HT-29 (cell line): ENCODE measurements at regions not wholly inside any gene's neighbourhood (a gene's known extent, or its start where the extent isn't known, plus 50 kb on each side); places are given as distances from the start of the nearest gene placed in this dataset.

Experiments used
- DNase-seq: peaks from one replicate; pipeline ENCODE4 v3.0.0-alpha.2; 2015; ENCODE audit warnings: low spot score

DNA sequence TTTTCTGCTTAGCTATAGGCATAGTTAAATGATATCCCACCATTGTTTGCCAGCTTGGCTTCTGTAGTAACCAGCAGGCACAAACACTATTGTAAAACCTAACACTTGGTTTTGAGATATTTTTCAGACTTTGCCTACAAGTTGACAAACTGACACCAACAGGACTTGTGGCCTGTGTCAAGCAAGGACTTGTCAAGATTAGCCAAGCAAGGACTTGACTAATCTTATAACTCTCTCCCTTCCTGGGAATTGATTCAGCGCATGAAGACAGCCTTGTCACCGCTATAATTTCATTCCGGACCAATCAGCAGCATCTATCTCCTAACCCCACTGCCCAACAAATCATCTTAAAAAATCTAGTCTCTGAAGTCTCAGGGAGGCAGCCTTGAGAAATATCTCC lies 72.7 kb upstream of the SLITRK1 start:
- DNase-seq, result no peak

- no peak for DNase-seq
Observed at GRCh38 chr13:83953916-83954315, 71.6 kb upstream of the SLITRK1 start.

DNA sequence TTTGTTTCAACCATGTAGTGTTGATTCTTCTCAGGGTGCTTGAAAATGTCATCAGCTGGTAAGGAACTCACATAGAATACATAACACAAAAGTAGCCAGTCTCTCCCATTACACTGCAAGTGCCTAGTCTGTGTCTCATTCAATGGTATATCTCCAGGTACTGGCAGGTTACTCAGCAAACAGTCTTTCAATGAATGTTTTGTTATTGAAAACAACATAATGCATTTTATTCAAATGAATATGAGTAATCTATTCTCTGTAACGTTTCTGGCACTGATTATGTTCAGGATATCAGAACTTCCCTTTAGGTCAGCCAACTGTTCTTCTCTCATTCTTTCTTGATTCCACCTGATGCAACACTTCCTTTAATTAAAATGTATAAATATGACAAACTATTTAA lies 68.0 kb upstream of the SLITRK1 start:
- DNase-seq, result no peak

GRCh38 chr13:83943530-83944279 lies 61.4 kb upstream of the SLITRK1 start:
- DNase-seq, result peak; percentile 26

DNA sequence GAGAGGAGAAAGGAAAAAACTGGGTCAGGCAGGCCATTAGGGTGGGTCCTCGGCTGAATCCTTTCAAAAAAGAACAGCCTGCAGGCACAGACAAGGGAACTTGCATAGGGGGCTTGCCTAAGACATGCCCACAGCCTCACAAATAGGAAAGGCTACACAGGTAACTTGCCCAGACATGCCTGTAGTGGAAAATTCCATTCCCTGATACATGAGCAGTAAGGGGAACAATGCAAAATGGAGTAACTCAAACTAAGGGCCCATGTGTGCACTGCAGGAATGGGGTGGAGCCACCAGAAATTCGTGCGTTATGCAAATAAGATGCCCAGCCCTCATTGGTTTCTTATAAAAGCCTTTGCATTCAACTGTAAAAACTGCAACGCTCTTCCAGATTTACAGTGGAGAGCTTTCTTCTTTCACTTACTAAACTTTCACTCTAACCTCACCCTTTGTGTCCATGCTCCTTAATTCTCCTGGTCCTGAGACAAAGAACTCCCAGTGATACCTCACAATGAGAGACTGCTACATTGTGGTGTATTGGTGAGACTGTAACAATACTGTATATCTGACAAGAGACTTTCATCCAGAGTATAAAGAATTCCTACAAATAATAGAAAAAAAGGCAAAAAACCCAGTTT lies 59.5 kb upstream of the SLITRK1 start:
- DNase-seq, result no peak

GRCh38 chr13:83940742-83941141 lies 58.5 kb upstream of the SLITRK1 start:
- DNase-seq, result no peak

- no peak for DNase-seq
Observed at GRCh38 chr13:83937579-83937978, 55.3 kb upstream of the SLITRK1 start.

- DNase-seq, result no peak
Observed at GRCh38 chr13:83935566-83935965, 53.3 kb upstream of the SLITRK1 start.
